Type B pancreatic cell (in vitro differentiated cells): ENCODE measurements at regions not wholly inside any gene's neighbourhood (a gene's known extent, or its start where the extent isn't known, plus 50 kb on each side); places are given as distances from the start of the nearest gene placed in this dataset.

Experiments
- DNase-seq: peaks from one replicate; pipeline ENCODE4 v3.0.0; 2021; ENCODE audit warnings: mixed read lengths; ENCODE audit not compliant: unreplicated experiment; ENCODE audit errors: extremely low spot score
- H3K27ac Mint-ChIP-seq: 2 replicates; pipeline ENCODE4 v1.8.0; 2021; ENCODE audit warnings: mild to moderate bottlenecking, mixed read lengths
- H3K27me3 Mint-ChIP-seq: 2 replicates; pipeline ENCODE4 v1.8.0; 2021; ENCODE audit warnings: mixed read lengths
- H3K36me3 Mint-ChIP-seq: 2 replicates; pipeline ENCODE4 v1.8.0; 2021; ENCODE audit warnings: mixed read lengths
- H3K4me1 Mint-ChIP-seq: one replicate; pipeline ENCODE4 v1.8.0; 2021; ENCODE audit warnings: mixed read lengths; ENCODE audit not compliant: unreplicated experiment
- H3K4me3 Mint-ChIP-seq: 2 replicates; pipeline ENCODE4 v1.8.0; 2021; ENCODE audit warnings: mild to moderate bottlenecking, mixed read lengths
- H3K9me3 Mint-ChIP-seq: 2 replicates; pipeline ENCODE4 v1.8.0; 2021; ENCODE audit warnings: mixed read lengths
- CTCF ChIP-seq: fragments of 200-600 bp; sonication (generic); conservative IDR thresholded peaks from 2 replicates; pipeline ENCODE4 v1.5.0; 2021; ENCODE audit warnings: antibody characterized with exemption, mild to moderate bottlenecking

GRCh38 chr7:17689361-17689902, 250.9 kb downstream of the SNX13 start:
- Mint-ChIP-seq H3K36me3 (no peaks in the 10 kb centered on the region), H3K9me3 (peaks cover 5% of the 10 kb centered on the region)

DNA sequence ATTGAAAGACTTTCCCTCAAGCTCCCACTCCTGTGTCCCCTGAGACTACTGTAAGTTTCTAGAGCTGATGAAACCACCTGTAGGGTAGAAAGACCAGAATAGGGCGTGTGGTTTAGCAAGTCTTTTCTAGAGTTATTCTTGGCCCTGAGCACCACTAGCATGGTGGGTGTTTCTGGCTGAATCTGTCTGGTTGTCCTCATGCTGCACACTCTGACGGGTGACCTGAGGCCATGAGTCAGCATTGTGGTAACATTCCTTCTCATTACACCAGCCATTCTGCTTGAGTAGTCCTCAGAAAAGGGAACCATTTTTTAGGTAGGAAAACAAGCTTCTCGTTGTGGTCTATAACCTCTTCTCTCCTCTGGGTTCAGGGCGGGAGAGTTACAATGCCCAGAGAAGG, 250.3 kb downstream of the SNX13 start:
- no peaks in the 10 kb centered on the region for H3K4me1 Mint-ChIP-seq
- no peak overlapping the region for H3K27ac Mint-ChIP-seq
- TF ChIP-seq CTCF: no peak
- no peak for DNase-seq
- H3K27me3 Mint-ChIP-seq: no peaks in the 10 kb centered on the region
- H3K4me3 Mint-ChIP-seq: no peak overlapping the region
- no peaks in the 10 kb centered on the region for H3K36me3 Mint-ChIP-seq
- H3K9me3 Mint-ChIP-seq: peaks cover 5% of the 10 kb centered on the region

More at GRCh38 chr7:17689361-17689902, 250.9 kb downstream of the SNX13 start:
- no peak overlapping the region for H3K4me3 Mint-ChIP-seq
- no peaks in the 10 kb centered on the region for H3K4me1 Mint-ChIP-seq
- no peaks in the 10 kb centered on the region for H3K27me3 Mint-ChIP-seq
- no peak for DNase-seq
- no peak for TF ChIP-seq CTCF
- H3K27ac Mint-ChIP-seq: no peak overlapping the region

GRCh38 chr7:17696422-17696821, 243.9 kb downstream of the SNX13 start:
- Mint-ChIP-seq H3K4me3 (peak overlapping the region; percentile 19), H3K27me3 (no peaks in the 10 kb centered on the region), H3K9me3 (peaks cover 6% of the 10 kb centered on the region), H3K27ac (peak overlapping the region; percentile 85), H3K36me3 (peaks cover 12% of the 10 kb centered on the region), H3K4me1 (peaks cover 15% of the 10 kb centered on the region)
- TF ChIP-seq CTCF: no peak
- DNase-seq: no peak

DNA sequence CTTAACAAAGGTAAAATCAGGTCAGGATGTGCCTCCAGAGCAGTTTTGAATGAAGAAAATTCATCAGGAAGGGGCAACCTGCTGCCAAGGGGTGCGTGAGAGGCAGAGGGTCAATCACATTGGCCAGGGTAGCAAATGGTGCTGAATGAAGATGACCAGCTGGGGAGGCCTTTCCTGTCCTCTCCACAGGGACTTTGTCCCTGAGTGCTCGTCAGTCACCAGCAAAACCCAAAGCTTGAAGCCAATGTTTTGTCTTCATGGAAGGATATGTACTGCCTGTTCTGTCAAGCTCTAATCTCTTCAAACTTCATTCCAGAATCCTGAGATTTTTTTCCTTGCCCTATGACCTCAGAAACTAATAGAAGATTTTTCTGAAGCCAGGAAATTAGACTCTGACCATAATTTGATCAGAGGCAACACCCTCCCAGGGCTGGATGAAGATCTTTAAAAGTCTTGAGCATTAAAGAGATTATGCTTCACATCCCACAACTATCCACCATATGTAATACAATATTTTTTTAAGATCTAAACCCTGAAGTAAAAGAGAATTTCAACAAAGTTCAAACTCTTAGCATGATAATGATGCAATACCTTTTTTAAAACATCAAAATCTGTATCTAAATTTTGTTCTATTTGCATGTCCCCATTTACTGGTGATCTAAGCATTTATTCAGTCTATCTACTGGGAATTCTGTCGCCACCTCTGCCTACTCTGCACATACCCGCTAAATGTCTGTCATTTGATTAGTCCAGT, 243.0 kb downstream of the SNX13 start:
- Mint-ChIP-seq H3K36me3 (peaks cover 12% of the 10 kb centered on the region), H3K4me1 (peaks cover 15% of the 10 kb centered on the region), H3K9me3 (peaks cover 6% of the 10 kb centered on the region), H3K27me3 (no peaks in the 10 kb centered on the region), H3K27ac (peak overlapping the region; percentile 85), H3K4me3 (no peak overlapping the region)
- TF ChIP-seq CTCF: no peak
- DNase-seq: no peak

- no peak overlapping the region for H3K4me3 Mint-ChIP-seq
- no peak for DNase-seq
- peaks cover 6% of the 10 kb centered on the region for H3K9me3 Mint-ChIP-seq
- no peak overlapping the region for H3K27ac Mint-ChIP-seq
- H3K36me3 Mint-ChIP-seq: peaks cover 12% of the 10 kb centered on the region
- peaks cover 15% of the 10 kb centered on the region for H3K4me1 Mint-ChIP-seq
- TF ChIP-seq CTCF: no peak
- H3K27me3 Mint-ChIP-seq: no peaks in the 10 kb centered on the region
Measured at GRCh38 chr7:17699696-17700095, 240.6 kb downstream of the SNX13 start.
